H1 (cell line): ENCODE measurements at regions not wholly inside any gene's neighbourhood (a gene's known extent, or its start where the extent isn't known, plus 50 kb on each side); places are given as distances from the start of the nearest gene placed in this dataset.

ENCODE experiments used
- CTCF ChIA-PET: fragments of 300-600 bp; sonication (Branson Sonifier 250); formaldehyde crosslinking; loops from one replicate; lab custom pipeline; 2021; ENCODE audit not compliant: partially characterized antibody; lab: Charles Lee
- POLR2A ChIA-PET: fragments of 300-600 bp; sonication (Branson Sonifier 250); formaldehyde crosslinking; loops from one replicate; lab custom pipeline; 2021; ENCODE audit warnings: inconsistent platforms; ENCODE audit not compliant: partially characterized antibody; lab: Charles Lee
- DNase-seq, 2 experiments: peaks; one replicate each; pipeline versions ENCODE4 v3.0.0 to v3.0.0-alpha.2; 2010 to 2022; ENCODE audit warnings: low spot score in 2 of 2, low read depth in 1 of 2, mixed read lengths in 1 of 2
- FAIRE-seq: peaks from 2 replicates; lab custom pipeline; 2011; peaks lifted over from hg19 to GRCh38; lab: Jason Lieb, UNC
- H2AFZ ChIP-seq: 2 replicates; pipeline ENCODE4 v1.8.1; 2012; ENCODE audit warnings: low read length, inconsistent platforms
- H2AK5ac ChIP-seq: 2 replicates; pipeline ENCODE4 v1.6.1; 2013; ENCODE audit warnings: low read depth, low read length
- H2BK120ac ChIP-seq: replicated peaks from 2 replicates; pipeline ENCODE3; 2013; ENCODE audit warnings: low read depth, low read length, inconsistent platforms
- H2BK12ac ChIP-seq: 2 replicates; pipeline ENCODE4 v1.6.1; 2013; ENCODE audit warnings: low read depth, low read length
- H2BK15ac ChIP-seq: 2 replicates; pipeline ENCODE4 v1.6.1; 2013; ENCODE audit warnings: low read length
- H2BK20ac ChIP-seq: 2 replicates; pipeline ENCODE4 v1.6.1; 2013; ENCODE audit warnings: low read length
- H2BK5ac ChIP-seq: 2 replicates; pipeline ENCODE4 v1.6.1; 2013; ENCODE audit warnings: low read depth, low read length
- H3K14ac ChIP-seq: 2 replicates; pipeline ENCODE4 v1.6.1; 2013; ENCODE audit warnings: inconsistent platforms; ENCODE audit not compliant: insufficient read length
- H3K18ac ChIP-seq: 2 replicates; pipeline ENCODE4 v1.6.1; 2013; ENCODE audit warnings: low read length; ENCODE audit errors: extremely low read depth
- H3K23ac ChIP-seq: 2 replicates; pipeline ENCODE4 v1.6.1; 2013; ENCODE audit warnings: inconsistent platforms; ENCODE audit not compliant: insufficient read length
- H3K23me2 ChIP-seq: 2 replicates; pipeline ENCODE4 v1.6.1; 2013; ENCODE audit warnings: low read depth, low read length
- H3K27ac ChIP-seq: 2 replicates; pipeline ENCODE4 v1.6.1; 2011; ENCODE audit warnings: low read depth, low read length, inconsistent platforms
- H3K27me3 ChIP-seq, 4 experiments: replicated peaks in 1 of 4; 1 replicate in 1 of 4; 2 replicates in 3 of 4; pipeline versions ENCODE4 v1.6.1 to v1.8.1; 2011 to 2013; ENCODE audit warnings: low read length in 3 of 4, mild to moderate bottlenecking in 3 of 4, inconsistent platforms in 2 of 4, mixed read lengths in 2 of 4, moderate library complexity in 1 of 4; ENCODE audit not compliant: control insufficient read depth in 3 of 4, insufficient read depth in 3 of 4; ENCODE audit errors: extremely low read depth in 1 of 4
- H3K36me3 ChIP-seq, 4 experiments: 2 replicates each; pipeline versions ENCODE4 v1.6.1 to v1.8.1; 2011 to 2013; ENCODE audit warnings: mild to moderate bottlenecking in 4 of 4, low read length in 3 of 4, moderate library complexity in 2 of 4, control low read depth in 1 of 4, inconsistent platforms in 1 of 4; ENCODE audit not compliant: insufficient read depth in 4 of 4, control insufficient read depth in 2 of 4
- H3K4ac ChIP-seq: replicated peaks from 2 replicates; pipeline ENCODE3; 2013; ENCODE audit warnings: low read length, low read depth, mixed read lengths, inconsistent platforms; ENCODE audit not compliant: insufficient read length
- H3K4me1 ChIP-seq, 4 experiments: replicated peaks in 1 of 4; 1 replicate in 1 of 4; 2 replicates in 3 of 4; pipeline versions ENCODE4 v1.6.1 to v1.8.1; 2011 to 2013; ENCODE audit warnings: low read length in 3 of 4, inconsistent platforms in 2 of 4, mixed read lengths in 1 of 4; ENCODE audit not compliant: insufficient read depth in 4 of 4, control insufficient read depth in 3 of 4
- H3K4me2 ChIP-seq, 2 experiments: 2 replicates each; pipeline versions ENCODE4 v1.6.1 to v1.8.1; 2011 to 2013; ENCODE audit warnings: low read depth in 2 of 2, low read length in 2 of 2, control low read depth in 1 of 2, inconsistent platforms in 1 of 2, mild to moderate bottlenecking in 1 of 2; ENCODE audit not compliant: insufficient read depth in 1 of 2
- H3K4me3 ChIP-seq, 4 experiments: fragments of 200-600, 300-600 bp in 1 of 4; sonication (generic), shearing (Covaris generic), sonication (Bioruptor Twin) in 1 of 4; 2 replicates each; pipeline versions ENCODE4 v1.5.1 to v1.8.1; 2011 to 2016; ENCODE audit warnings: low read length in 4 of 4, low read depth in 3 of 4, control low read depth in 2 of 4, inconsistent platforms in 2 of 4, mild to moderate bottlenecking in 2 of 4, mixed read lengths in 1 of 4, moderate library complexity in 1 of 4; ENCODE audit not compliant: insufficient read depth in 2 of 4; ENCODE audit errors: extremely low read depth in 1 of 4
- H3K56ac ChIP-seq: replicated peaks from 2 replicates; pipeline ENCODE3; 2013; ENCODE audit warnings: low read depth, mild to moderate bottlenecking, mixed read lengths, low read length, inconsistent platforms; ENCODE audit not compliant: insufficient read length
- H3K79me1 ChIP-seq: 2 replicates; pipeline ENCODE4 v1.6.1; 2013; ENCODE audit warnings: low read depth, low read length, control low read depth
- H3K79me2 ChIP-seq, 2 experiments: 2 replicates each; pipeline versions ENCODE4 v1.6.1 to v1.8.1; 2012 to 2013; ENCODE audit warnings: low read length in 2 of 2, mild to moderate bottlenecking in 2 of 2, inconsistent platforms in 1 of 2; ENCODE audit not compliant: insufficient read depth in 2 of 2, control insufficient read depth in 1 of 2
- H3K9ac ChIP-seq, 4 experiments: replicated peaks in 1 of 4; 1 replicate in 1 of 4; 2 replicates in 3 of 4; pipeline versions ENCODE4 v1.6.1 to v1.8.1; 2011 to 2013; ENCODE audit warnings: low read depth in 3 of 4, low read length in 3 of 4, control low read depth in 2 of 4, mild to moderate bottlenecking in 2 of 4, moderate library complexity in 2 of 4, inconsistent platforms in 1 of 4; ENCODE audit errors: extremely low read depth in 1 of 4
- H3K9me3 ChIP-seq, 2 experiments: 2 replicates each; pipeline versions ENCODE4 v1.6.1 to v1.8.1; 2012 to 2013; ENCODE audit warnings: mild to moderate bottlenecking in 2 of 2, moderate library complexity in 2 of 2, control low read depth in 1 of 2, inconsistent platforms in 1 of 2, low read depth in 1 of 2, low read length in 1 of 2, mixed read lengths in 1 of 2; ENCODE audit not compliant: insufficient read depth in 2 of 2
- H4K20me1 ChIP-seq, 2 experiments: replicated peaks in 1 of 2; 2 replicates each; pipeline versions ENCODE3 to v1.8.1; 2011 to 2013; ENCODE audit warnings: inconsistent platforms in 2 of 2, low read length in 2 of 2, mild to moderate bottlenecking in 1 of 2; ENCODE audit not compliant: insufficient read depth in 2 of 2, control insufficient read depth in 1 of 2
- H4K5ac ChIP-seq: 2 replicates; pipeline ENCODE4 v1.6.1; 2013; ENCODE audit warnings: low read length, low read depth, mixed read lengths, inconsistent platforms; ENCODE audit not compliant: insufficient read length
- H4K8ac ChIP-seq: 2 replicates; pipeline ENCODE4 v1.8.0; 2013; ENCODE audit warnings: mild to moderate bottlenecking, moderate library complexity, low read length, inconsistent platforms; ENCODE audit not compliant: insufficient read depth; ENCODE audit errors: extremely low read depth
- H4K91ac ChIP-seq: replicated peaks from 2 replicates; pipeline ENCODE3; 2013; ENCODE audit warnings: low read length, mixed read lengths, inconsistent platforms; ENCODE audit not compliant: insufficient read length
- BCL11A ChIP-seq, 2 experiments: IDR thresholded peaks; one replicate each; pipeline ENCODE4 v1.6.1; 2011; ENCODE audit warnings: low read depth in 2 of 2, low read length in 2 of 2, mild to moderate bottlenecking in 2 of 2
- CREB1 ChIP-seq: IDR thresholded peaks from 2 replicates; pipeline ENCODE4 v1.6.1; 2012; ENCODE audit warnings: inconsistent platforms
- CTCF ChIP-seq, 3 experiments: IDR thresholded peaks; 1 replicate in 2 of 3; 2 replicates in 1 of 3; pipeline versions ENCODE4 v1.5.1 to v1.6.1; 2011; ENCODE audit warnings: low read length in 3 of 3, mild to moderate bottlenecking in 3 of 3, inconsistent platforms in 2 of 3, low read depth in 1 of 3, moderate library complexity in 1 of 3; ENCODE audit not compliant: insufficient read depth in 1 of 3; ENCODE audit errors: control extremely low read depth in 1 of 3
- GABPA ChIP-seq: IDR thresholded peaks from 2 replicates; pipeline ENCODE4 v1.6.1; 2011; ENCODE audit warnings: mild to moderate bottlenecking, low read length, moderate library complexity, borderline replicate concordance; ENCODE audit not compliant: insufficient read depth
- JUN ChIP-seq: IDR thresholded peaks from 2 replicates; pipeline ENCODE4 v1.6.1; 2011; ENCODE audit warnings: low read depth, mild to moderate bottlenecking, improper control_type of control experiment, low read length
- KDM5A ChIP-seq: fragments of 200-600 bp; IDR thresholded peaks from 2 replicates; pipeline ENCODE4 v1.7.1; 2012; ENCODE audit warnings: mild to moderate bottlenecking, low read length, inconsistent platforms, mixed read lengths
- NANOG ChIP-seq: IDR thresholded peaks from 2 replicates; pipeline ENCODE4 v1.6.1; 2011; ENCODE audit warnings: low read length, low read depth, mild to moderate bottlenecking, inconsistent platforms; ENCODE audit not compliant: insufficient read depth, poor library complexity, severe bottlenecking
- POLR2AphosphoS5 ChIP-seq: IDR thresholded peaks from 2 replicates; pipeline ENCODE4 v1.6.1; 2011; ENCODE audit warnings: low read depth, low read length
- SAP30 ChIP-seq: fragments of 300-600 bp; sonication (generic); IDR thresholded peaks from 2 replicates; pipeline ENCODE4 v1.7.1; 2012; ENCODE audit warnings: low read length, moderate library complexity, mild to moderate bottlenecking, inconsistent platforms; ENCODE audit not compliant: insufficient read depth, insufficient replicate concordance
- SP1 ChIP-seq: IDR thresholded peaks from 2 replicates; pipeline ENCODE4 v1.6.1; 2011; ENCODE audit warnings: low read depth, low read length
- SP2 ChIP-seq: IDR thresholded peaks from 2 replicates; pipeline ENCODE4 v1.6.1; 2012; ENCODE audit warnings: mild to moderate bottlenecking, low read length, inconsistent platforms
- WGBS, 2 experiments: shearing (Covaris generic) in 1 of 2; methylation state at CpG; one replicate each; pipeline versions ENCODE4 v1.1.6 to v1.1.7; 2013 to 2015; ENCODE audit warnings: low lambda C conversion rate in 2 of 2, mixed read lengths in 2 of 2, inconsistent platforms in 1 of 2, low coverage in 1 of 2, missing lambda C conversion rate in 1 of 2; ENCODE audit not compliant: insufficient replicate concordance in 2 of 2, insufficient coverage in 1 of 2, insufficient read length in 1 of 2; ENCODE audit errors: extremely low coverage in 1 of 2, missing lambda C conversion rate in 1 of 2; 5-methylcytosine and 5-hydroxymethylcytosine counted together

- WGBS, 2 experiments, result 91% methylated on average over 10 of the region's 10 CpGs; no CpG with 5 or more reads in 1 of the 2 experiments
- Histone ChIP-seq H3K14ac (no peak overlapping the region), H2BK5ac (no peak overlapping the region), H3K9me3 (no peaks in the 10 kb centered on the region), H2AK5ac (no peak overlapping the region), H3K23me2 (no peaks in the 10 kb centered on the region), H2BK20ac (no peak overlapping the region), H3K4me1 (0 out of 7 replicates have a peak, but pooled peaks cover 0 to 3% (median 0%) of the 10 kb centered on the region in 4 experiments), H3K79me1 (no peaks in the 10 kb centered on the region), H2BK15ac (no peak overlapping the region), H3K4ac (no peak overlapping the region), H3K27ac (no peak overlapping the region), H4K91ac (no peak overlapping the region), H3K36me3 (no peaks in the 10 kb centered on the region), H4K8ac (no peak overlapping the region), H3K56ac (no peak overlapping the region), H3K27me3 (no peaks in the 10 kb centered on the region), H3K23ac (no peak overlapping the region), H3K79me2 (no peaks in the 10 kb centered on the region), H2AFZ (no peak overlapping the region), H4K20me1 (no peaks in the 10 kb centered on the region), H3K4me2 (no peak overlapping the region), H3K18ac (no peak overlapping the region), H3K9ac (no peak overlapping the region), H3K4me3 (no peak overlapping the region), H2BK12ac (no peak overlapping the region), H4K5ac (no peak overlapping the region), H2BK120ac (no peak overlapping the region)
- no peak for DNase-seq
- no peak for FAIRE-seq
- POLR2A ChIA-PET, result interaction anchor here (1.1 kb wide), 1 partner anchor 196 kb away, joined by 4 read pairs; the partner anchor contains the start of gene ZFP36L2
- CTCF ChIA-PET, result interaction anchor here (0.5 to 1.8 kb wide), 13 partner anchors 10 to 454 kb away, joined by 3 to 8 read pairs (median 3); no protein-coding TSS in a partner anchor
- TF ChIP-seq BCL11A (IDR thresholded peaks at IDR 0.05; ENCODE audit: low read depth in 2 of 2, low read length in 2 of 2) (no peak), POLR2AphosphoS5 (no peak), SP1 (no peak), GABPA (no peak), NANOG (no peak), SP2 (no peak), CREB1 (no peak), CTCF (IDR thresholded peaks at IDR 0.05; ENCODE audit: control extremely low read depth in 1 of 3, insufficient read depth in 1 of 3, low read depth in 1 of 3, low read length in 3 of 3) (no peak), SAP30 (no peak), KDM5A (no peak), JUN (no peak)
Observed at GRCh38 chr2:43030551-43031307, 195.7 kb downstream of the ZFP36L2 start.
